Fibroblast of lung (primary cell): ENCODE measurements at regions not wholly inside any gene's neighbourhood (a gene's known extent, or its start where the extent isn't known, plus 50 kb on each side); places are given as distances from the start of the nearest gene placed in this dataset.
"Not testable (repeated sequence)": the region's sequence is repeated elsewhere in the genome, so short reads cannot be mapped to it uniquely, and the experiment has no call there.

Experiments used
- DNase-seq, 2 donors: peaks; one replicate each; pipeline versions ENCODE4 v3.0.0 to v3.0.0-alpha.2; 2010; ENCODE audit warnings: low read depth in 2 of 2
- H2AFZ ChIP-seq: 2 replicates; pipeline ENCODE4 v1.5.1; 2012; ENCODE audit warnings: low read length, control low read depth, inconsistent platforms
- H3K27ac ChIP-seq: 2 replicates; pipeline ENCODE4 v1.5.1; 2011; ENCODE audit warnings: low read length, control low read depth; ENCODE audit not compliant: insufficient read depth
- H3K27me3 ChIP-seq: 2 replicates; pipeline ENCODE4 v1.5.1; 2011; ENCODE audit warnings: mild to moderate bottlenecking, low read length; ENCODE audit not compliant: control insufficient read depth, insufficient read depth
- H3K36me3 ChIP-seq: 2 replicates; pipeline ENCODE4 v1.5.1; 2011; ENCODE audit warnings: low read length; ENCODE audit not compliant: control insufficient read depth, insufficient read depth
- H3K4me1 ChIP-seq: 2 replicates; pipeline ENCODE4 v1.5.1; 2011; ENCODE audit warnings: low read length; ENCODE audit not compliant: control insufficient read depth, insufficient read depth; ENCODE audit errors: extremely low read depth
- H3K4me2 ChIP-seq: 2 replicates; pipeline ENCODE4 v1.5.1; 2011; ENCODE audit warnings: low read length, control low read depth; ENCODE audit not compliant: insufficient read depth; ENCODE audit errors: extremely low read depth
- H3K4me3 ChIP-seq, 4 experiments: fragments of 200-600 bp in 1 of 4; sonication (generic) in 1 of 4; replicated peaks in 1 of 4; 2 replicates each; pipeline ENCODE4 v1.5.1; 2011 to 2016; ENCODE audit warnings: low read length in 4 of 4, low read depth in 3 of 4, mild to moderate bottlenecking in 3 of 4, control low read depth in 2 of 4, inconsistent platforms in 1 of 4, mixed read lengths in 1 of 4; ENCODE audit not compliant: insufficient read depth in 1 of 4; ENCODE audit errors: control extremely low read depth in 1 of 4
- H3K79me2 ChIP-seq: 2 replicates; pipeline ENCODE4 v1.5.1; 2012; ENCODE audit warnings: mild to moderate bottlenecking, low read length, inconsistent platforms; ENCODE audit not compliant: control insufficient read depth, insufficient read depth
- H3K9ac ChIP-seq: 2 replicates; pipeline ENCODE4 v1.5.1; 2011; ENCODE audit warnings: mild to moderate bottlenecking, low read length, control low read depth; ENCODE audit not compliant: insufficient read depth
- H3K9me3 ChIP-seq: 2 replicates; pipeline ENCODE4 v1.5.1; 2012; ENCODE audit warnings: low read depth, low read length; ENCODE audit not compliant: control insufficient read depth, insufficient read depth
- H4K20me1 ChIP-seq: 2 replicates; pipeline ENCODE4 v1.5.1; 2011; ENCODE audit warnings: low read length; ENCODE audit not compliant: control insufficient read depth, insufficient read depth; ENCODE audit errors: extremely low read depth
- EZH2 ChIP-seq: IDR thresholded peaks from 2 replicates; pipeline ENCODE4 v1.5.1; 2012; ENCODE audit warnings: low read length, control low read depth, mild to moderate bottlenecking; ENCODE audit errors: missing control alignments
- TF ChIP-seq, protein P1 (sequence below), 2 donors: IDR thresholded peaks in 1 of 2; conservative IDR thresholded peaks in 1 of 2; 1 replicate in 1 of 2; 2 replicates in 1 of 2; pipeline ENCODE4 v1.5.1; 2011 to 2012; ENCODE audit warnings: low read length in 2 of 2, control low read depth in 1 of 2, inconsistent platforms in 1 of 2, low read depth in 1 of 2, mild to moderate bottlenecking in 1 of 2

DNA sequence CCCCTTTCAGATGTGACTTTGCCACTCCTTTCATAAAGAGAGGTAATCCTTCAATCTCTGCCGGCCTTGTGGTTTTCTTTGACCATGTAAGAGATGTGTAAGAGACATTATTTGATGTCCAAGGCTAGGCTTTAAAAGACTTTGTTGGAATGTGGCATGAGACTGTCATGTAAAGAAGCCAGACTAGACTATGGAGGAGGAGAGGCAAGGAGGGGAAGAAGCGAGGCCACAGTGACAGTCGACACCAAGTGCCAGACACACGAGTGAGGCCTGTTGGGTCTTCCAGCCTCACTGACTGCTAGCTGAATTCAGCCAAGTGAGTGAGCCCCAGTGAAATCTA lies 1013.3 kb downstream of the MAT2B start:
- no peak overlapping the region for H3K4me2 ChIP-seq
- TF ChIP-seq EZH2 = no peak
- TF ChIP-seq, protein P1, sequence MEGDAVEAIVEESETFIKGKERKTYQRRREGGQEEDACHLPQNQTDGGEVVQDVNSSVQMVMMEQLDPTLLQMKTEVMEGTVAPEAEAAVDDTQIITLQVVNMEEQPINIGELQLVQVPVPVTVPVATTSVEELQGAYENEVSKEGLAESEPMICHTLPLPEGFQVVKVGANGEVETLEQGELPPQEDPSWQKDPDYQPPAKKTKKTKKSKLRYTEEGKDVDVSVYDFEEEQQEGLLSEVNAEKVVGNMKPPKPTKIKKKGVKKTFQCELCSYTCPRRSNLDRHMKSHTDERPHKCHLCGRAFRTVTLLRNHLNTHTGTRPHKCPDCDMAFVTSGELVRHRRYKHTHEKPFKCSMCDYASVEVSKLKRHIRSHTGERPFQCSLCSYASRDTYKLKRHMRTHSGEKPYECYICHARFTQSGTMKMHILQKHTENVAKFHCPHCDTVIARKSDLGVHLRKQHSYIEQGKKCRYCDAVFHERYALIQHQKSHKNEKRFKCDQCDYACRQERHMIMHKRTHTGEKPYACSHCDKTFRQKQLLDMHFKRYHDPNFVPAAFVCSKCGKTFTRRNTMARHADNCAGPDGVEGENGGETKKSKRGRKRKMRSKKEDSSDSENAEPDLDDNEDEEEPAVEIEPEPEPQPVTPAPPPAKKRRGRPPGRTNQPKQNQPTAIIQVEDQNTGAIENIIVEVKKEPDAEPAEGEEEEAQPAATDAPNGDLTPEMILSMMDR (conservative IDR thresholded peaks at IDR 0.05 in 1 of 2, IDR thresholded peaks at IDR 0.05 in 1 of 2; ENCODE audit: low read depth in 1 of 2, low read length in 2 of 2) = no peak
- no peak overlapping the region for H2AFZ ChIP-seq

DNA sequence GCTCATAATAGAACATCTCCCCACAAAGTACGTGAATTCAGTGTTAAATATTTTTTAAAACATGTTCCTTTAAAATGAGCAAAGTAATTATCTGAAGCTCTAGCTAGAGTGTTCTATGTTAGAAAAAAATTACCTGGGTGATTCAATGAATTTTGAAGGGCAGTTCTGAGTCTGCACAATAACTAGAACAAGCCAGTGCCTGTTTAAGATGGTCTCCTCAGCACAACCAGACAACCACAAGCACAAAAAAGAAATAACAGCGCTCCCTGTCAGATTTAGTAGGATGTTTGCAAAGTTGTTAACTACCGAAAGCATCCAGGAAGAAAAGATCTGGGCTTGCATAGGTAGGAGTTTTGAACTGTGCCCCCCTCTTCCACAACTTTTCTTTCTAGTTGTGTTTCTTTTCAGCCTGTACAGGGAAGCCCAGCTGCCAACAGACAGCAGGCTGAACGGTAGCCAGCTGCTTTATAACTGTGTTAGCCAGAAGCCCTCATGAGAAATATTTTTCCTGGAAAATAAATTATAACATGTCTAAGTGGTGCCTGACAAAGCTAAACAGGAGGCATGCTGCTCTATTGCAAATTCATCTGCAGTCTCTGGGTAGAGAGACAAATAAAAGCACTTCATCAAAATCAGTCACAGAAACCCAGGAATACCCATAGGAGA lies 1026.9 kb downstream of the MAT2B start:
- H3K27ac ChIP-seq = no peak overlapping the region
- H2AFZ ChIP-seq = no peak overlapping the region
- H3K9me3 ChIP-seq = no peaks in the 10 kb centered on the region
- H3K27me3 ChIP-seq = no peaks in the 10 kb centered on the region
- H3K36me3 ChIP-seq = no peaks in the 10 kb centered on the region
- H3K4me3 ChIP-seq = no peak overlapping the region
- no peaks in the 10 kb centered on the region for H3K79me2 ChIP-seq
- H3K9ac ChIP-seq = no peak overlapping the region
- H3K4me1 ChIP-seq = no peaks in the 10 kb centered on the region
- no peak for TF ChIP-seq EZH2
- TF ChIP-seq, protein P1 (conservative IDR thresholded peaks at IDR 0.05 in 1 of 2, IDR thresholded peaks at IDR 0.05 in 1 of 2; ENCODE audit: low read depth in 1 of 2, low read length in 2 of 2) = no peak
- peak; percentile 11 to 16 for DNase-seq
- no peaks in the 10 kb centered on the region for H4K20me1 ChIP-seq
- no peak overlapping the region for H3K4me2 ChIP-seq

More for the DNA sequence above, 1013.3 kb downstream of the MAT2B start:
- Histone ChIP-seq H3K4me3 (no peak overlapping the region), H4K20me1 (no peaks in the 10 kb centered on the region), H3K9ac (no peak overlapping the region), H3K27ac (no peak overlapping the region), H3K79me2 (no peaks in the 10 kb centered on the region), H3K4me1 (no peaks in the 10 kb centered on the region), H3K9me3 (no peaks in the 10 kb centered on the region), H3K27me3 (no peaks in the 10 kb centered on the region), H3K36me3 (no peaks in the 10 kb centered on the region)
- no peak for DNase-seq

DNA sequence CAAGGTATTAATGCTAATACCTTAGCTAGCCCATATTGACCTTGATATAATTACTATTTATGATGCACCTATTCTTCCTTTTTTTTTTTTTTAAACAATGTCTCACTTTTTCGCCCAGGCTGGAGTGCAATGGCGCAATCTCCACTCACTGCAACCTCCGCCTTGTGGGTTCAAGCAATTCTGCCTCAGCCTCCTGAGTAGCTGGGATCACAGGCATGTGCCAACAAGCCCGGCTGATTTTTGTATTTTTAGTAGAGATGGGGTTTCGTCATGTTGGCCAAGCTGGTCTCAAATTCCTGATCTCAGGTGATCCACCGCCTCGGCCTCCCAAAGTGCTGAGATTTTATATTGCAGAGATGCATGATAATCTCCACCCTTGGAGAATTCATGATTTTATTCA lies 1028.0 kb downstream of the MAT2B start:
- H3K27me3 ChIP-seq, H3K4me1 ChIP-seq, H3K27ac ChIP-seq, H3K4me3 ChIP-seq, H2AFZ ChIP-seq, H3K9ac ChIP-seq, H3K9me3 ChIP-seq, H3K79me2 ChIP-seq, DNase-seq, H3K4me2 ChIP-seq, H3K36me3 ChIP-seq, H4K20me1 ChIP-seq: not testable (repeated sequence)
